Prostate gland (tissue), 2 donors: ENCODE measurements at regions not wholly inside any gene's neighbourhood (a gene's known extent, or its start where the extent isn't known, plus 50 kb on each side); places are given as distances from the start of the nearest gene placed in this dataset.

Source experiments
- DNase-seq: peaks from one replicate; pipeline ENCODE4 v3.0.0-alpha.2; 2019; ENCODE audit warnings: low spot score
- H3K27ac ChIP-seq, 2 donors: fragments of 200-600 bp; sonication (generic); 2 replicates each; pipeline ENCODE4 v1.5.1; 2017 to 2019
- H3K27me3 ChIP-seq: fragments of 200-600 bp; sonication (generic); replicated peaks from 2 replicates; pipeline ENCODE4 v1.5.1; 2019; ENCODE audit not compliant: insufficient read depth
- H3K36me3 ChIP-seq, 2 donors: fragments of 200-600 bp; sonication (generic); 1 replicate in 1 of 2; 2 replicates in 1 of 2; pipeline versions ENCODE4 v1.5.1 to v1.8.1; 2017 to 2019
- H3K4me1 ChIP-seq: fragments of 200-600 bp; sonication (generic); replicated peaks from 2 replicates; pipeline ENCODE4 v1.5.1; 2019
- H3K4me3 ChIP-seq, 2 donors: fragments of 200-600 bp; sonication (generic); 2 replicates each; pipeline ENCODE4 v1.5.1; 2017 to 2019
- H3K9me3 ChIP-seq: fragments of 200-600 bp; sonication (generic); 2 replicates; pipeline ENCODE4 v1.5.1; 2017
- POLR2A ChIP-seq: fragments of 450-650 bp; IDR thresholded peaks from one replicate; pipeline ENCODE4 v1.6.1; 2016; ENCODE audit warnings: antibody characterized with exemption, mild to moderate bottlenecking
- POLR2AphosphoS5 ChIP-seq: sonication (generic); formaldehyde crosslinking; IDR thresholded peaks from one replicate; pipeline ENCODE4 v1.6.1; 2017; ENCODE audit warnings: antibody characterized with exemption
- WGBS: methylation state at CpG from one replicate; pipeline ENCODE4 v1.1.5; 2018; 5-methylcytosine and 5-hydroxymethylcytosine counted together
- intact Hi-C: fragments of 100-400 bp; cut with DNase I; formaldehyde crosslinking; loops from one replicate; pipeline ENCODE4 v1.14.2; 2022
- TF ChIP-seq, protein P1 (sequence below), 4 experiments: fragments of 200-600 bp in 2 of 4; fragments of 450-650 bp in 2 of 4; sonication (generic) in 2 of 4; IDR thresholded peaks; 1 replicate in 3 of 4; 2 replicates in 1 of 4; pipeline ENCODE4 v1.5.1; 2016 to 2019; ENCODE audit warnings: antibody characterized with exemption in 4 of 4, mild to moderate bottlenecking in 2 of 4, moderate library complexity in 2 of 4

GRCh38 chr13:95357875-95358274, 56.6 kb upstream of the ABCC4 start:
- no peaks in the 10 kb centered on the region for H3K36me3 ChIP-seq
- 81% methylated on average over 4 of the region's 4 CpGs for WGBS
- no peaks in the 10 kb centered on the region for H3K9me3 ChIP-seq
- peaks cover 4% of the 10 kb centered on the region for H3K4me1 ChIP-seq
- intact Hi-C loops = no loop called here
- DNase-seq = no peak
- TF ChIP-seq, protein P1, sequence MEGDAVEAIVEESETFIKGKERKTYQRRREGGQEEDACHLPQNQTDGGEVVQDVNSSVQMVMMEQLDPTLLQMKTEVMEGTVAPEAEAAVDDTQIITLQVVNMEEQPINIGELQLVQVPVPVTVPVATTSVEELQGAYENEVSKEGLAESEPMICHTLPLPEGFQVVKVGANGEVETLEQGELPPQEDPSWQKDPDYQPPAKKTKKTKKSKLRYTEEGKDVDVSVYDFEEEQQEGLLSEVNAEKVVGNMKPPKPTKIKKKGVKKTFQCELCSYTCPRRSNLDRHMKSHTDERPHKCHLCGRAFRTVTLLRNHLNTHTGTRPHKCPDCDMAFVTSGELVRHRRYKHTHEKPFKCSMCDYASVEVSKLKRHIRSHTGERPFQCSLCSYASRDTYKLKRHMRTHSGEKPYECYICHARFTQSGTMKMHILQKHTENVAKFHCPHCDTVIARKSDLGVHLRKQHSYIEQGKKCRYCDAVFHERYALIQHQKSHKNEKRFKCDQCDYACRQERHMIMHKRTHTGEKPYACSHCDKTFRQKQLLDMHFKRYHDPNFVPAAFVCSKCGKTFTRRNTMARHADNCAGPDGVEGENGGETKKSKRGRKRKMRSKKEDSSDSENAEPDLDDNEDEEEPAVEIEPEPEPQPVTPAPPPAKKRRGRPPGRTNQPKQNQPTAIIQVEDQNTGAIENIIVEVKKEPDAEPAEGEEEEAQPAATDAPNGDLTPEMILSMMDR (IDR thresholded peaks at IDR 0.05) = no peak
- TF ChIP-seq POLR2AphosphoS5 (no peak), POLR2A (no peak)
- H3K27me3 ChIP-seq = no peaks in the 10 kb centered on the region
- H3K4me3 ChIP-seq = no peak overlapping the region
- H3K27ac ChIP-seq = no peak overlapping the region

DNA sequence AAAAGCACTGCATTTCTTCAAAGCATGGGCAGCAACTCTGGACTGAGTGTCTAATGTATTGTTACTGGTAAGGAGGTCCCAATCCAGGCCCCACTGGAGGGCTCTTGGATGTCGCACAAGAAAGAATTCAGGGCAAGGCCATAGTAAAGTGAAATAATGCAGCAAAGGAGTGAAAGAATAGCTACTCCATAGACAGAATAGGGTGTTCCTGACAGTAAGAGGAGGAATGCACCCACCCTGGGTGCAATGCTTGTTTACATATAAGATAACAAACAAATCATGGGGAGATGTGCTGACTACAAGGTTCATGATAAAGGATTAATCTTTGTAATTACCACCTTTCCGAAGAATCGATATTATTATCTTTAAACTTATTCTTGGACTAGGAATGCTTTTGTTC, 58.8 kb upstream of the ABCC4 start:
- DNase-seq = no peak
- no peaks in the 10 kb centered on the region for H3K9me3 ChIP-seq
- WGBS = 79% methylated on average over 3 of the region's 3 CpGs
- no peak overlapping the region for H3K27ac ChIP-seq
- no peaks in the 10 kb centered on the region for H3K27me3 ChIP-seq
- H3K4me1 ChIP-seq = peaks cover 3% of the 10 kb centered on the region
- intact Hi-C loops = no loop called here
- H3K4me3 ChIP-seq = no peak overlapping the region
- no peaks in the 10 kb centered on the region for H3K36me3 ChIP-seq
- no peak for TF ChIP-seq POLR2A
- TF ChIP-seq POLR2AphosphoS5 = no peak
- TF ChIP-seq, protein P1 (IDR thresholded peaks at IDR 0.05) = no peak

DNA sequence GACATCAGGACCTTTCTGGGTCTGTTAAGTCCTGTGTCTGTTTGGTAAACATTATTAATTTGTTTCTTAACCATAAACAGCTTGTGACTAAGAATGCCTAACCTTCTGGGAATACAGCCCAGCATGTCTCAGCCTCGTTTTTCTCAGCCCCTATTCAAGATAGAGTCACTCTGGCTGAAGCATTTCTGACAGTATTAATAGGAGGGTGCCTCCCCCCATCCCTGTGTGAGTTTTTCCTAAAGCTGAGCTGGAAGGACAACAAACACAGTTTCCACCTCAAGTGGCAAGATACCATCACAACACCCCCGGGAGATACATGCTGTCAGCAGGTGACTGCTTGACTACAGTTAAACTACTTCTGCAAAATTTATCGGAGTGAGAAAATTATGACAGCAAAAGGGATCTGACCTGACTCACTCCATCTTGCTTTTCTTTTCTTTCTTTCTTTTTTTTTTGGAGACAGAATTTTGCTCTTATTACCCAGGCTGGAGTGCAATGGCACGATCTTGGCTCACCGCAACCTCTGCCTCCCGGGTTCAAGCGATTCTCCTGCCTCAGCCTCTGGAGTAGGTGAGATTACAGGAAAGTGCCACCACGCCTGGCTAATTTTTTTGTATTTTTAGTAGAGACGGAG, 59.3 kb upstream of the ABCC4 start:
- no peaks in the 10 kb centered on the region for H3K9me3 ChIP-seq
- H3K27ac ChIP-seq = no peak overlapping the region
- WGBS = 78% methylated on average over 9 of the region's 9 CpGs
- intact Hi-C loops = no loop called here
- no peaks in the 10 kb centered on the region for H3K36me3 ChIP-seq
- no peaks in the 10 kb centered on the region for H3K27me3 ChIP-seq
- no peak for DNase-seq
- TF ChIP-seq POLR2A (no peak), POLR2AphosphoS5 (no peak)
- TF ChIP-seq, protein P1 (IDR thresholded peaks at IDR 0.05) = no peak
- no peaks in the 10 kb centered on the region for H3K4me1 ChIP-seq
- H3K4me3 ChIP-seq = no peak overlapping the region

DNA sequence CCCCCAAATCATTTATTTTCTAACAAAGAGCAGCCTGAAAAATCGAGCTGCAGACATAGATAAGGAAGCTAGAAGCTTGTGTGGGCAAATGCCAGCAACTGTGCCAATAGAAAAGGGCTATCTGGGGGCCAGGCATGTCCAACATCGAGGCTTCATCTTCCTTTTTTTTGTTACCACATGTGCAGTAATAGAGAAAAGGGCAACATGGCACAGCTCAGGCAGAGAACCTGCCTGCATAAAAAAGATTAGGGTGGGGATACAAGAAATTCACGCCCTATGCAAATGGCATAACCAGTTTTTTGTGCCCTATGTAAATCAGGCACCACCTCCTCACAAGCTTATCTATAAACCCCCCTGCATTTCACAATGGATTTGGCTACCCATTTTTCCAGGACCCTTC, 60.4 kb upstream of the ABCC4 start:
- WGBS = 75% methylated on average over 3 of the region's 3 CpGs
- TF ChIP-seq POLR2AphosphoS5 (no peak), POLR2A (no peak)
- TF ChIP-seq, protein P1 (IDR thresholded peaks at IDR 0.05) = no peak
- intact Hi-C loops = no loop called here
- Histone ChIP-seq H3K27me3 (no peaks in the 10 kb centered on the region), H3K4me1 (no peaks in the 10 kb centered on the region), H3K27ac (no peak overlapping the region), H3K36me3 (no peaks in the 10 kb centered on the region), H3K9me3 (no peaks in the 10 kb centered on the region), H3K4me3 (no peak overlapping the region)
- no peak for DNase-seq

DNA sequence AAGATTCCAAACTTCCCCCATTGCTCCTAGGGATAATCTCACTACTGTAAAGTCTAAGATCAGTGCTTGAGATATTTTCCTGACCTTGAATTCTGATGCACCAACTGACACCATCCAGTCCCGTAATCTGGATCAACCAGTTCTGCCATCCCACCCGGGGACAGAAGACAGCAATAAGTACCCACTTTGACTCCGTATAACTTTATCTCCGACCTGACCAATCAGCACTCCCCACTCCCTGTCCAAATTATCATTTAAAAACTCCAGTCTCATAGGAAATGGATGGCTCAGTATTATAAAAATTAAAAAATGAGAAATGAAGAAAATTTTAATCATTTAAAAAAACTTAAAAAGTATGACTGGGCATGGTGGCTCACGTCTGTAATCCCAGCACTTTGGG, 61.4 kb upstream of the ABCC4 start:
- DNase-seq = no peak
- no peaks in the 10 kb centered on the region for H3K36me3 ChIP-seq
- no peak overlapping the region for H3K4me3 ChIP-seq
- H3K27ac ChIP-seq = no peak overlapping the region
- no peaks in the 10 kb centered on the region for H3K4me1 ChIP-seq
- WGBS = 78% methylated on average over 5 of the region's 5 CpGs
- no peaks in the 10 kb centered on the region for H3K9me3 ChIP-seq
- no peaks in the 10 kb centered on the region for H3K27me3 ChIP-seq
- TF ChIP-seq, protein P1 (IDR thresholded peaks at IDR 0.05) = no peak
- TF ChIP-seq POLR2A (no peak), POLR2AphosphoS5 (no peak)
- intact Hi-C loops = no loop called here
